Islet precursor cell (in vitro differentiated cells): ENCODE measurements at regions not wholly inside any gene's neighbourhood (a gene's known extent, or its start where the extent isn't known, plus 50 kb on each side); places are given as distances from the start of the nearest gene placed in this dataset.
"Not testable (repeated sequence)": the region's sequence is repeated elsewhere in the genome, so short reads cannot be mapped to it uniquely, and the experiment has no call there.

Experiments used
- DNase-seq: peaks from one replicate; pipeline ENCODE4 v3.0.0-alpha.2; 2018

GRCh38 chr14:41549821-41550607 is 56.7 kb upstream of the LRFN5 start:
- no peak for DNase-seq

- DNase-seq: no peak
These were observed 57.4 kb upstream of the LRFN5 start for GRCh38 chr14:41549282-41549681.

GRCh38 chr14:41548666-41549065 is 58.0 kb upstream of the LRFN5 start:
- DNase-seq: no peak

- DNase-seq: no peak
These were observed 65.3 kb upstream of the LRFN5 start for GRCh38 chr14:41541333-41541732.

DNA sequence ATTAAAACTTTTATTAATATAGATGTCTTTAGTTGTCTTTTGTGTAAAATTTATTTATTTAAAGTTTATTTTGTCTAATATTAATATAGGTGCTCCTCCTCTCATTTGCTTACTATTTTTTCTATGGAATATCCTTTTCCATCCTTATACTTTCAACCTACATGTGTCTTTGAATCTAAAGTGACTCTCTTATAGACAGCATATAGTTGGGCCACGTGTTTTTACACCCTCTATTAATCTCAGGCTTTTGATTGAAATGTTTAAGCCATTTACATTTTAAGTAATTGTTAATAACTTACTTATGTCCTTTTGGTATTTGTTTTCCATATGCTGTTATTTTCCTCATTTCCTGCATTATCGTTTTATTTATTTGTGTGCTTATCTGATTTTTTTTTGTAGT is 74.4 kb upstream of the LRFN5 start:
- DNase-seq: no peak

- DNase-seq: no peak
These were observed 84.8 kb upstream of the LRFN5 start for GRCh38 chr14:41521891-41522290.

DNA sequence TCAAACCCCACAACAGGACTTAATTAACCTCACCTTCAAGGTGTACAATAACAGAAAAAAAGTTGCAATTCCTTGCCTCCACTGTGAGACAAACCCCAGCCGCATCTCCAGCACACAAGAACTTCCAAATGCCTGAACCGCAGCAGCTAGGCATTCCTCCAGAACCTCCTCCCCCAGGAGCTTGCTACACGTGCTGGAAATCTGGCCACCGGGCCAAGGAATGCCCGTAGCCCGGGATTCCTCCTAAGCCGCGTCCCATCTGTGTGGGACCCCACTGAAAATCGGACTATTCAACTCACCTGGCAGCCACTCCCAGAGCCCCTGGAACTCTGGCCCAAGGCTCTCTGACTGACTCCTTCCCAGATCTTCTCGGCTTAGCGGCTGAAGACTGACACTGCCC is 88.6 kb upstream of the LRFN5 start:
- not testable (repeated sequence) for DNase-seq

- DNase-seq: no peak
These were observed 100.1 kb upstream of the LRFN5 start for GRCh38 chr14:41506552-41506951.

GRCh38 chr14:41505491-41505890 is 101.2 kb upstream of the LRFN5 start:
- peak; percentile 72 for DNase-seq

- no peak for DNase-seq
These were observed 107.7 kb upstream of the LRFN5 start for GRCh38 chr14:41498959-41499358.

- no peak for DNase-seq
These were observed 116.4 kb upstream of the LRFN5 start for GRCh38 chr14:41490323-41490722.

GRCh38 chr14:41489315-41489972 is 117.2 kb upstream of the LRFN5 start:
- DNase-seq: no peak

DNA sequence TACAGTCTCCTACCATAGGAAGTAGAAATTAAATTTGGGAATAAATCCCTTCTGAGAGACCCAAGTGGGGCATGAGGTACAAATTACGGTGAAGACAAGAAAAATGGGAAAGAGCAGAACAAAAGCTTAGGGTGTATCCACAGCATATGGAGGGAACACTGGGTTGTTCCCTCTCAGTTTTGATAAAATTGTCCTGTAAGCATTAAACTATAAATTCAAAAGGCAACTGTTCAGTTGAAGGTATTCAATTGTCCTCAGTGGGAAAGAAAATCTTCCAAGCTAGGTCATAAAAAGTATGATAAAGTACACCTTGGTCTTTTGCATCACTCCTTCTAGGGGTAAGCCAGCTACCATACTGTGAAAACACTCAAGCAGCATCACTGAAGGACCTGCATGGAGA is 118.3 kb upstream of the LRFN5 start:
- no peak for DNase-seq

- no peak for DNase-seq
These were observed 123.8 kb upstream of the LRFN5 start for GRCh38 chr14:41482861-41483260.

DNA sequence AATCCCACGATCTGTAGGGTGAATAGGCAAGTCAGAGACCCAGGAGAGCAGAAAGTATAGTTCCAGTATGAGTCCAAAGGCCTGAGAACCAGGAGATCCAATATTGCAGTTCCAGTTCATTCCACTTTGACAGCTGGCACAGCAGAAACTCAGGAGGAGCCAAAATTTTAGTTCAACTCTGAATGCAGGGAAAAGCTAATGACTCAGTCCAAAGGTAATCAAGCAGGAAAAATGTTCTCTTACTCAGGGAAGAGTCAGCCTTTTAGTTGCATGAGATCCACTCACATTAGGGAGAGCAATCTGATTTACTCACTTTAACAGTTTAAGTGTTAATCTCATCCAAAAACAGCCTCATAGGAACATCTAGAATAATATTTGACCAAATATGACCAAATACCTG is 130.2 kb upstream of the LRFN5 start:
- DNase-seq: no peak

- DNase-seq: no peak
These were observed 145.3 kb upstream of the LRFN5 start for GRCh38 chr14:41461380-41461779.

DNA sequence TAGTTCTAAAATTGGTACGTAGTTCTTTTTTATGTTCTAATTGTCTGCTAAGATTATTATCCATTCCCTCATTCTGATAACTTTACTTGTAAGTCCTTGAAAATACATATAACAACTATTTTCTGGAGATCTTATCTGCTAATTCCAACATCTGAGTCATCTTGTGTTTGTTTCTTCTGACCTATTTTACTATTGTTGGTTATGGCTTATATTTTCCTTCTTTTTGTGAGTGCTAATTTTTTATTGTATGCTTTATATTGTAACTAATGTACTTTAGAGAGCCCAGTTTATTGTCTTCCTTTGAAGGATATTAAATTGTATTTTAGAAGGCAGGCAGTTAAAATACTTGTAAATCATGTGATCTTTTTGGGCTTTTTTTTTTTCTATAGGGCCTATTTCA is 149.3 kb upstream of the LRFN5 start:
- DNase-seq: no peak

- no peak for DNase-seq
These were observed 157.6 kb upstream of the LRFN5 start for GRCh38 chr14:41449066-41449465.

GRCh38 chr14:41446008-41446407 is 160.7 kb upstream of the LRFN5 start:
- DNase-seq: no peak

DNA sequence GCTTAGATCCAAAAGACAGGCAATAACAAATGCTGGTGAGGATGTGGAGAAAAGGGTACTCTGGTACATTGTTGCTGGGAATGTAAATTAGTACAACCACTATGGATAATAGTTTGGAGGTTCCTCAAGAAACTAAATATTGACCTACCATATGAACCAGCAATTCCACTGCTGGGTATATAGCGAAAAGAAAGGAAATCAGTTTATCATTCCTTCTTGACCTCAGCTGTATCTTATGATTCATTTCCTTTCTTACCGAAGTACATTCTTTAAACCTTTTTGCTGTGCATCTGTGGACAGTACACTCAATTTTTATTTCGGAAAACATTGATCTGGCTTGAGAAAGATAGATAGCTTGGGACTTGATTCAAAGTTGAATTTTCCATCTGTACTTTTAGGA is 183.2 kb upstream of the LRFN5 start:
- no peak for DNase-seq

DNA sequence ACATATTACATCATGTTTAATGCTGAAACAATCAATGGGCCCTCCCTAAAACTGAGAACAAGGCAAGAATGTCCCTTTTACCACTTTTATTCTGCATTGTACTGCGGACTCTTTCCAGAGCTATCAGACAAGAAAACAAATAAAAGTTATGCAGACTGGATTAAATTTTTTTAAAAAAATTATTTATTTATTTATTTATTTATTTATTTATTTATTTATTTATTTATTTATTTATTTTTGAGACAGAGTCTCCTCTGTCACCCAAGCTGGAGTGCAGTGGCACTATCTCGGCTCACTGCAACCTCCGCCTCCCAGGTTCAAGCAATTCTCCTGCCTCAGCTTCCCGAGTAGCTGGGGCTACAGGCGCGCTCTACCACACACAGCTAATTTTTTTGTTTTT is 185.4 kb upstream of the LRFN5 start:
- DNase-seq: not testable (repeated sequence)

DNA sequence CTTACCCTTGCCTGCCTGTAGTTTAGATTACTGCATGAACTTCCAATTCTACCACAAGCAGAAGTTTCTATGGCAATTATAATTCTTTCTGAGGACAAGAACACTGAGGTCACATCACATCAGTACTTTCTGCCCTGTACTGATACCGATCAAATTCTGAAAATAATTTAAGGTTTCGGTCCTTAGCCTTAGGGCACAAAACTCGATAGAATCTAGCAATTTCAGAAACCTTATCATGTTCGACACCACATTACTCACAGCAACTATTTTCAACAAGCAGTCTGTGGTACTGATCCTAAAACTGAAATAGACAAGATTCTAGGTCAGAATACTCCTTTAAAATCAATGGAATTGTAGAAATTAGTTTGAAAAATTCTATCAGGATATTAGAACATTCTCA is 187.0 kb upstream of the LRFN5 start:
- DNase-seq: no peak

- no peak for DNase-seq
These were observed 187.8 kb upstream of the LRFN5 start for GRCh38 chr14:41418851-41419250.

- no peak for DNase-seq
These were observed 196.9 kb upstream of the LRFN5 start for GRCh38 chr14:41409806-41410205.

DNA sequence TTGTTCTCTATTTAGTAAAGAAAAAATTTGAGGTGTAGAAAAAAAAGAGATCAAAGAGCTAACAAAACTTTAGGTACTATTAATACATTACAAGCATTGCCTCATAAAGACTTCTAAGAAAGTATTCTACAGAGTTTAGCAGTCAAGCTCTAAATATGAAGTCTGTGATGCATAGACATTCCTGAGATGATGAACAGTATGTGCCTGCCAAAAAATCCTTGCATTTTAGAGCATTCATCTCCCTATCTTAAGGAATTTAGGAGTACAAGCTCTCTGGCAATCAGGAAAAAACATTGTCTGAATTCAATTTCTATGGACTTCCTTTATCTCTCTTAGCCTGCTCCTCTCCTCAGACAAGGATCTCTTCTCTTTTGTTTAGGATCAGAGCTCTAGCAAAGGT is 202.6 kb upstream of the LRFN5 start:
- DNase-seq: no peak
